Upper lobe of left lung (tissue), 4 donors: ENCODE measurements at regions not wholly inside any gene's neighbourhood (a gene's known extent, or its start where the extent isn't known, plus 50 kb on each side); places are given as distances from the start of the nearest gene placed in this dataset.
"Not testable (repeated sequence)": the region's sequence is repeated elsewhere in the genome, so short reads cannot be mapped to it uniquely, and the experiment has no call there.

ENCODE experiments used
- CTCF ChIP-seq, 6 experiments: fragments of 450-650 bp in 4 of 6; fragments of 200-600 bp in 2 of 6; sonication (generic) in 2 of 6; IDR thresholded peaks; one replicate each; pipeline ENCODE4 v1.5.1; 2016 to 2019; ENCODE audit warnings: antibody characterized with exemption in 6 of 6
- EP300 ChIP-seq, 4 donors: sonication (generic); formaldehyde crosslinking; IDR thresholded peaks; one replicate each; pipeline ENCODE4 v1.5.1; 2017; ENCODE audit warnings: antibody characterized with exemption in 4 of 4, control low read depth in 2 of 4
- POLR2A ChIP-seq, 4 donors: fragments of 450-650 bp; IDR thresholded peaks; one replicate each; pipeline ENCODE4 v1.5.1; 2016 to 2017; ENCODE audit warnings: antibody characterized with exemption in 4 of 4, mild to moderate bottlenecking in 2 of 4

- not testable (repeated sequence) for TF ChIP-seq CTCF, POLR2A, EP300 (IDR thresholded peaks at IDR 0.05)
Observed at GRCh38 chr7:149986866-149987265, 113.1 kb downstream of the ATP6V0E2 start.
